Right lobe of liver (tissue), 4 donors: ENCODE measurements at regions not wholly inside any gene's neighbourhood (a gene's known extent, or its start where the extent isn't known, plus 50 kb on each side); places are given as distances from the start of the nearest gene placed in this dataset.

Experiments
- POLR2A ChIP-seq: fragments of 450-650 bp; IDR thresholded peaks from one replicate; pipeline ENCODE4 v1.6.1; 2017; ENCODE audit warnings: antibody characterized with exemption, mild to moderate bottlenecking
- TF ChIP-seq, protein P1 (sequence below), 4 donors: fragments of 200-600 bp in 3 of 4; fragments of 450-650 bp in 1 of 4; IDR thresholded peaks; one replicate each; pipeline versions ENCODE4 v1.5.1 to v1.8.0; 2016 to 2022; ENCODE audit warnings: antibody characterized with exemption in 4 of 4, mild to moderate bottlenecking in 2 of 4
- donor health status: DM: no; HTN: no; CAD: no.
- donor health status: DM: no; HTN: no; CAD: no.
- donor health status: DM: no; HTN: yes; CAD: no.

DNA sequence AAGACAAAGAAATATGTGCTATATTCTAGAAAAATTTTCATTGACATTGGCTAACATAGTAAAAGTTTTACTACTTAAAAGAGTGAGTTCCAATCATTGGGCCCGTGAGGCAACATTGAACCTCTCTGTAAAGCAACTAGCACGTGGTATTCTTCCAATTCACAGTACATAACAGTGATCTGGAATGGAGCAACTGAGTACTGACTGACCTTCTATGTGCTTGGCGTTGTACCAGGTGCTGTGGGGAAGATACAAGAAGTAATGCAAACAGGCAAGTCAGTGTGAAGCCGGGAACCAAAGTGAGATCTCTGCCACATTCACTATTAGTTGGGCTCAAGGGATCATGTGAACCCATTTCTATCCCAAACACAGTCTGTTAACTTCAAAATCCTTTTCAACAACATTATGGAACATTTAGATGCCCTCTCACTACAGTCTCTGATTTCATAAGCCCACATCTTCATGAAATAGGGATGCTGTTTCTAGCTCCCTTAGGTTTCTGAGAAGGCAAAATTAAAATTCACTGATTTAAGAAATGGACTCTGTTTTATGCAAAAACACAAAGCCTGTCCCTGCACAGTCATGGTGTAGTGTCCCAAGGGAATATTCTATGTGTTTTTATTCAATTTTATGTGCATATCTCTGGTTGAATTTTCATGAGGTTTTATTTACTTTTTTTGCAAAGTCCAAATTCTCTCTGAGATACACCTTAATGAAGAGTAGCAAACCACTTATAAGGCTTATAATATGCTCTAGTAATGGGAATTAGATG lies 61.8 kb upstream of the NCAM1 start:
- TF ChIP-seq, protein P1, sequence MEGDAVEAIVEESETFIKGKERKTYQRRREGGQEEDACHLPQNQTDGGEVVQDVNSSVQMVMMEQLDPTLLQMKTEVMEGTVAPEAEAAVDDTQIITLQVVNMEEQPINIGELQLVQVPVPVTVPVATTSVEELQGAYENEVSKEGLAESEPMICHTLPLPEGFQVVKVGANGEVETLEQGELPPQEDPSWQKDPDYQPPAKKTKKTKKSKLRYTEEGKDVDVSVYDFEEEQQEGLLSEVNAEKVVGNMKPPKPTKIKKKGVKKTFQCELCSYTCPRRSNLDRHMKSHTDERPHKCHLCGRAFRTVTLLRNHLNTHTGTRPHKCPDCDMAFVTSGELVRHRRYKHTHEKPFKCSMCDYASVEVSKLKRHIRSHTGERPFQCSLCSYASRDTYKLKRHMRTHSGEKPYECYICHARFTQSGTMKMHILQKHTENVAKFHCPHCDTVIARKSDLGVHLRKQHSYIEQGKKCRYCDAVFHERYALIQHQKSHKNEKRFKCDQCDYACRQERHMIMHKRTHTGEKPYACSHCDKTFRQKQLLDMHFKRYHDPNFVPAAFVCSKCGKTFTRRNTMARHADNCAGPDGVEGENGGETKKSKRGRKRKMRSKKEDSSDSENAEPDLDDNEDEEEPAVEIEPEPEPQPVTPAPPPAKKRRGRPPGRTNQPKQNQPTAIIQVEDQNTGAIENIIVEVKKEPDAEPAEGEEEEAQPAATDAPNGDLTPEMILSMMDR (IDR thresholded peaks at IDR 0.05): no peak
- TF ChIP-seq POLR2A: no peak
